Pancreas (tissue), 10 donors: ENCODE measurements at regions not wholly inside any gene's neighbourhood (a gene's known extent, or its start where the extent isn't known, plus 50 kb on each side); places are given as distances from the start of the nearest gene placed in this dataset.

Source experiments
- ATAC-seq, 4 donors: fragments of 200-7000 bp; cut with Tn5 transposase; one replicate each; pipeline versions ENCODE4 v1.8.0 to v1.9.1; 2020; ENCODE audit warnings: mild to moderate bottlenecking in 4 of 4, moderate library complexity in 4 of 4
- DNase-seq, 6 donors: peaks; one replicate each; pipeline ENCODE4 v3.0.0-alpha.2; 2020
- FAIRE-seq: peaks from 2 replicates; lab custom pipeline; 2012; peaks lifted over from hg19 to GRCh38; lab: Jason Lieb, UNC
- H3K27ac ChIP-seq, 4 donors: fragments of 200-600 bp; sonication (generic); 1 replicate in 3 of 4; 2 replicates in 1 of 4; pipeline versions ENCODE4 v1.5.0 to v1.8.0; 2020
- H3K27me3 ChIP-seq, 4 donors: fragments of 200-600 bp; one replicate each; pipeline ENCODE4 v1.8.0; 2021
- H3K36me3 ChIP-seq, 3 donors: fragments of 200-600 bp; sonication (generic) in 1 of 3; one replicate each; pipeline versions ENCODE4 v1.5.0 to v1.8.0; 2020 to 2021
- H3K4me1 ChIP-seq, 3 donors: fragments of 200-600 bp; one replicate each; pipeline ENCODE4 v1.8.0; 2021
- H3K4me3 ChIP-seq, 4 donors: fragments of 200-600 bp; sonication (generic) in 2 of 4; one replicate each; pipeline versions ENCODE4 v1.5.0 to v1.8.0; 2020 to 2021
- H3K9me3 ChIP-seq, 4 donors: fragments of 200-600 bp; one replicate each; pipeline ENCODE4 v1.8.0; 2021
- WGBS, 2 donors: extraction: QIAGEN DNeasy Blood & Tissue Kit; methylation state at CpG; one replicate each; pipeline ENCODE4 v1.1.7; 2013; 5-methylcytosine and 5-hydroxymethylcytosine counted together
- intact Hi-C, 3 donors: fragments of 100-400 bp; cut with DNase I; formaldehyde crosslinking; loops; one replicate each; pipeline versions ENCODE4 v1.11.1 to v1.14.2; 2022
- TF ChIP-seq, protein P1 (sequence below), 4 donors: fragments of 200-600 bp; sonication (generic) in 3 of 4; IDR thresholded peaks; one replicate each; pipeline versions ENCODE4 v1.5.0 to v1.8.0; 2021; ENCODE audit warnings: antibody characterized with exemption in 4 of 4
- donor health status: healthy with polysubstance abuse.
- donor health status: DM: no; HTN: no; CAD: no; lungs with moderate emphysema.
- donor health status: DM: no; HTN: no; CAD: no.
- donor health status: control.
- donor health status: control.
- donor health status: Bipolar disorder and iron deficiency.
- donor health status: DM: yes; HTN: yes; CAD: no.
- donor health status: DM: no; HTN: no; CAD: no.
- donor health status: DM: no; HTN: no; CAD: no.
- donor health status: DM: yes; HTN: yes; CAD: no.

DNA sequence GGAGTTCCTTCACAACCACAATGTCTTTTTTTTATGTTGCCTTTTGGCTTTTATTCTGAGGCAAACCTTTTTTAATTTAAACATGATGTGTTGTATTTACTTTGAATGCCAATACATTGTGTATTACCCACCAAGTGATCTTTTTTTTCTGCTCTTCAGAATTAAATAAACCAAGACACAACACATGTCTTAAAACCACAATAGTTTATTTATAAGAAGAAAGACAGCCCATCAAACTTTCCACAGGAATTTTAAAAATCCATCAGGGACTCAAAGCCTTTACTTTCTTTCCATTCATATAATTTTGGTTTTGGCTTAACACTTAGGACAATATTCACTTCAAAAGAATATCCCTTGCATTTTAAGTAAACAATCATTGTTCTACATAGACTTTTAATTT lies 321.8 kb upstream of the MEF2C start:
- ATAC-seq, result no peak
- Histone ChIP-seq H3K27me3 (no peaks in the 10 kb centered on the region), H3K36me3 (no peaks in the 10 kb centered on the region), H3K4me3 (no peak overlapping the region), H3K27ac (no peak overlapping the region), H3K9me3 (no peaks in the 10 kb centered on the region), H3K4me1 (no peaks in the 10 kb centered on the region)
- intact Hi-C loops, result no loop called here
- DNase-seq, result no peak
- TF ChIP-seq, protein P1, sequence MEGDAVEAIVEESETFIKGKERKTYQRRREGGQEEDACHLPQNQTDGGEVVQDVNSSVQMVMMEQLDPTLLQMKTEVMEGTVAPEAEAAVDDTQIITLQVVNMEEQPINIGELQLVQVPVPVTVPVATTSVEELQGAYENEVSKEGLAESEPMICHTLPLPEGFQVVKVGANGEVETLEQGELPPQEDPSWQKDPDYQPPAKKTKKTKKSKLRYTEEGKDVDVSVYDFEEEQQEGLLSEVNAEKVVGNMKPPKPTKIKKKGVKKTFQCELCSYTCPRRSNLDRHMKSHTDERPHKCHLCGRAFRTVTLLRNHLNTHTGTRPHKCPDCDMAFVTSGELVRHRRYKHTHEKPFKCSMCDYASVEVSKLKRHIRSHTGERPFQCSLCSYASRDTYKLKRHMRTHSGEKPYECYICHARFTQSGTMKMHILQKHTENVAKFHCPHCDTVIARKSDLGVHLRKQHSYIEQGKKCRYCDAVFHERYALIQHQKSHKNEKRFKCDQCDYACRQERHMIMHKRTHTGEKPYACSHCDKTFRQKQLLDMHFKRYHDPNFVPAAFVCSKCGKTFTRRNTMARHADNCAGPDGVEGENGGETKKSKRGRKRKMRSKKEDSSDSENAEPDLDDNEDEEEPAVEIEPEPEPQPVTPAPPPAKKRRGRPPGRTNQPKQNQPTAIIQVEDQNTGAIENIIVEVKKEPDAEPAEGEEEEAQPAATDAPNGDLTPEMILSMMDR (IDR thresholded peaks at IDR 0.05), result no peak
- FAIRE-seq, result no peak

DNA sequence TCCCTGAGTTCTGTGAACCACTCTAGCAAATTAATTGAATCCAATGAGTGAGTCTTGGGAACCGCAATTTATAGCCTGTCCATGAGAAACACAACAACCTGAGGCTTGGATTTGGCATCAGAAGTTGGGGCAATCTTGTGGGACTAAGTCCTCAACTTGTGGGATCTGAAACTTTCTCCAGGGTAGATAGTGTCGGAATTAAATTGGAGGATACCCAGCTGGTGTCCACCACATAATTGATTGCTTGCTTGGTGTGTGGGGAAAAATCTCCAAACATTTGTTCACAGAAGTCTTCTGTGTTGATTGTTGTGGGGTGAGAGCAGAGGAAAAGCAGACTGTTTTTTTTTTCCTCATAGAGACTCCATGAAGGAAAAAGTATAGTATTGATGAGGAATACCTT lies 320.6 kb upstream of the MEF2C start:
- no peaks in the 10 kb centered on the region for H3K27me3 ChIP-seq
- no peak for ATAC-seq
- no peaks in the 10 kb centered on the region for H3K36me3 ChIP-seq
- no peak for DNase-seq
- TF ChIP-seq, protein P1 (IDR thresholded peaks at IDR 0.05), result no peak
- no peak overlapping the region for H3K27ac ChIP-seq
- no peaks in the 10 kb centered on the region for H3K4me1 ChIP-seq
- 79 to 83% methylated on average over 2 of the region's 2 CpGs for WGBS, 2 donors
- no peak overlapping the region for H3K4me3 ChIP-seq
- no peak for FAIRE-seq
- no peaks in the 10 kb centered on the region for H3K9me3 ChIP-seq
- intact Hi-C loops, result no loop called here

DNA sequence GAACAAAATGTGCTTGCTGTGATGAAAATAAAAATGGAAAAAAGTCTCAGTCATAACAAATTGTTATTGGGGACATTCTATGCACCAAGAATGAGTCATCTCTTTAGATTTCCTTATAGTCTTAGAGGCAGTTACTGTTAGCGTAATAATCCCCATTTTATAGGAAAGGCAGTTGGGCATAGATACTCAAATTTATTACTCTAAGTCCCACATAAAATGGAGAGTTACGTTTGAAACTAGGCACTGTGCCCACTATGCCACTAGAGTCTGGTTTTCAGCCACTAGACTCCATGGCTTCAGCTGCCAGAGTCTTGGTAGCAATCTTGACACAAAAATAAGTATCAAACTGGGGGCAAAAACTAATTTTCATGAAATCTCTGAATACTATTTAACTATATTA lies 317.9 kb upstream of the MEF2C start:
- intact Hi-C loops, result no loop called here
- ATAC-seq, result no peak
- Histone ChIP-seq H3K4me3 (no peak overlapping the region), H3K36me3 (no peaks in the 10 kb centered on the region), H3K9me3 (no peaks in the 10 kb centered on the region), H3K27ac (no peak overlapping the region), H3K27me3 (no peaks in the 10 kb centered on the region), H3K4me1 (no peaks in the 10 kb centered on the region)
- 72 to 83% methylated on average over 2 of the region's 2 CpGs for WGBS, 2 donors
- FAIRE-seq, result no peak
- TF ChIP-seq, protein P1 (IDR thresholded peaks at IDR 0.05), result no peak
- no peak for DNase-seq

DNA sequence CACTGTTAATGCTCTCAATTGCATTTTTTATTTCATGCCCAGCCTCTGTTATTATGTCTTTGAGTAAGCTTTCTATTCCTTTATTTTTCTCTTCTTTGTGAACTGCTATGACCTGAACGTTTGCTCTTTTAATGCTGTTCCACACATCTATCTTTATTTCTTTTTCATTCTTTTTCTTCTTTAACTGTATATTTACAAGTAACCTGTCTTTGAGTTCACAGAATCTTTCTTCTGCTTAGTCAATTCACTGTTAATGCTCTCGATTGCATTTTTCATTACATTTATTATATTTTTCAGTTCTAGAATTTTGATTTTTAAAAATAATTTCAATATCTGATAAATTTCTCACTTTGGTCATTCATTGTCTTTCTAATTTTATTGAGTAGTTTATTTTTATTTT lies 316.3 kb upstream of the MEF2C start:
- FAIRE-seq (peak; percentile 20), DNase-seq (no peak), ATAC-seq (no peak)
- 52 to 74% methylated on average over 2 of the region's 2 CpGs for WGBS, 2 donors
- Histone ChIP-seq H3K27me3 (no peaks in the 10 kb centered on the region), H3K36me3 (no peaks in the 10 kb centered on the region), H3K9me3 (no peaks in the 10 kb centered on the region), H3K4me1 (no peaks in the 10 kb centered on the region), H3K27ac (no peak overlapping the region), H3K4me3 (no peak overlapping the region)
- intact Hi-C loops, result no loop called here
- TF ChIP-seq, protein P1 (IDR thresholded peaks at IDR 0.05), result no peak

DNA sequence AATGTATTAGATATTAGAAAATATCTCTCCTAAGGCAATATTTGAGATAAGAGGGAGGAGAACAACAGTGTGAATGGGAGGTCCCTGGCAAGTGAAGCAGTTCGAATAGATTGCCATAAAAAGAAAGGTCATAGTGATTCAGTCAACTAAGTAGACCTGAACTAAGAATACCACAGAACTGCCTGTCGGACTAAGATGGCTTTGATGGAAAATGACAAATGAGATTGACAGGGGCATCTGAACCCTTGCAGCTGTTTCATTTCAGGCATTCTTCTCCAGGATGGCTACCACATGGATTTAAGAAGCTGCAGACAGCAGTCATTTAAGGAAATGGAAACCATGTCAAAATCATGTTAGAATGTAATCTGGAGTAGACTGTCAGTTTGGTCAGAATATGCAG lies 308.4 kb upstream of the MEF2C start:
- Histone ChIP-seq H3K36me3 (no peaks in the 10 kb centered on the region), H3K27me3 (no peaks in the 10 kb centered on the region), H3K4me1 (no peaks in the 10 kb centered on the region), H3K27ac (no peak overlapping the region), H3K9me3 (no peaks in the 10 kb centered on the region), H3K4me3 (no peak overlapping the region)
- WGBS, 2 donors, result 69 to 80% methylated on average over 2 of the region's 2 CpGs
- TF ChIP-seq, protein P1 (IDR thresholded peaks at IDR 0.05), result no peak
- no peak for DNase-seq
- intact Hi-C loops, result no loop called here
- no peak for FAIRE-seq
- ATAC-seq, result no peak
